ENCODE measurements at regions not wholly inside any gene's neighbourhood (a gene's known extent, or its start where the extent isn't known, plus 50 kb on each side); places are given as distances from the start of the nearest gene placed in this dataset.

DNA sequence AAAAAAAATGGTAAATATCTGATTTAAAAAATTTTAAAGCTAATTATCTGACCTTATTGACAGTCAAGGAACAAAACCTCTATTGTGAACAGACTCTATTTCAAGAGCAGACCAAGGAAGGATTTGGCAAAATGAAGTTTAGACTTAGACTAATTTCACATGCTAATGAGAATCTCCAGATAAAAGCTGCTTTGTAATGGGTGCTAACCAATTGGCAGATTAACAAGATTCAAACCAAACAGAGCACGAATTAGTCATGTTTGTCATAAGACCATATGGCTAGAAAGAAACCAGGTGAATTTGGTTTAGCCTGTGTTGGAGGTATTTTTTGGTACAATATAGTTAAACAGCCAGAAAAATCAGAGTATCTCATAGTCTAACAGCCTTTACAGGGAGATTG is 429.1 kb upstream of the NFE2L3 start:
- DNase-seq: no peak

DNA sequence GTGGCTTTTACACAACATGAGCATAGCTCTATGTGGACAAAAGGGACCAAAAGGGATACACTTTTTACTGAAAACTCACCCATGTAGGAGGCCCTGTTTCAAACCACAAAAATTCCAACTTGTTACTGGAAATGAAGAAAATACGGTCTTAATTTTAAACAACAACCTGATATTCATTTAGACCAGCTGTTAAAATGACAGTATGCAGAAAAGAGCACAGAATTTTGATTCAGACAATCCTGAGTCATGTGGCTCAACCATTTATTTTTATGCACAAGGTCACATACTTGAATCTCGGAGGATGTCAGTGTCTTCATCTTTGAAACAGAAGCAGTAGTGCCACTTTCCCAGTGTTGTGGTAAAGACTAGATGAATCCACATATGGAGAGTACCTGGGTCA is 426.5 kb upstream of the NFE2L3 start:
- DNase-seq: no peak

DNA sequence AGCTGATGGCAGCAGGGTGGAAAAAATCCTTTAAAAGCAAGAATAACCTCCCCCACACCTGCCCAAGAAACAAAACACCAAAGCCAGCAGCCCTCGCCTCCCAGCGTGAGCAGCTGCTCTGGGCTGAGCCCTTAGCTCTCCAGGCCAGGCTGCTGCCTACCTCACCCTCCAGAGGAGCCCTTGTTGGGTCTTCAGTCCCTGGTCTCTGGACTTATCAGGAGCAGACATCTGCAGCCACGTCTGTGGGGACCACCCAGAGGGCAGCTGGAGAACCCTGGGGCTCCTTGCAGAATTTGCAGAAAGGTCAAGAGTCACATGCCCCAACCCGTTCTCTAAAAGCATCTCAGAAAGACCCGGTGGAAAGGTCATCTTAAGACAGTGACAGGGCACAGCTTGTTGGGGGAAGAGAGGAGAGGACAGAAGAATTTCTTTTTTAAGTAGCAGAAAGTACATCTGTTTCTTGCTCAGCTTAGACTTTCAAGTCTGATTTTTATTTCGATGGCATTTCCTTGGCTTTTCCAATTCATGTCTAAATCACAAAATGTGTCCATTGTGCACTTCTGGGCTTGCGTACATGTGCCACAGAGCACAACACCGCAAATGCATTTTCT is 425.7 kb upstream of the NFE2L3 start:
- peak; percentile 89 for DNase-seq

DNA sequence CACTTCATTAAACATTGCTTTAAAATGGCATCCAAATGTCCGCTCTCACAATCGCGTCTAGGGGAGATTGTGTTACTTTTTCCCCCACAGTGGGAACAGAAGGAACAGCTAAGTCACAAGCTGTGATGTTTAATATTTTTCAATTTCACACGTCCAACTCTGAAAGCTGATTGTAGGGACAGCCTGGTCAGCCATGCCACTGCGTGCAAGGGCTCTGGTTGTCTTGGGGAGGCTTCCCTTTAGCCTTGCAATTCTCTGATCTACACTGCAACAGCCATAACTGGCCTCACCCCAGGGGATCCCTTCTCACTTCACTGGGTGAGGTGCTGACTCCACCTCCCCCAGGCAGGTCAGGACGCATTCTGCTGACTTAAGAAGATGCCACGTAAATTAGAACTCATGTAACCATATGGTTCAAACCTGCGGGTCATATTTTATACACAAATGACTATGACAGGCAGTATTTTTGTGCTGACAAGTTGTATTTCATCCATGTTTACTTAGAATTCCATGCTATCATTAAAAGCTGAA is 425.2 kb upstream of the NFE2L3 start:
- peak; percentile 76 for DNase-seq

DNA sequence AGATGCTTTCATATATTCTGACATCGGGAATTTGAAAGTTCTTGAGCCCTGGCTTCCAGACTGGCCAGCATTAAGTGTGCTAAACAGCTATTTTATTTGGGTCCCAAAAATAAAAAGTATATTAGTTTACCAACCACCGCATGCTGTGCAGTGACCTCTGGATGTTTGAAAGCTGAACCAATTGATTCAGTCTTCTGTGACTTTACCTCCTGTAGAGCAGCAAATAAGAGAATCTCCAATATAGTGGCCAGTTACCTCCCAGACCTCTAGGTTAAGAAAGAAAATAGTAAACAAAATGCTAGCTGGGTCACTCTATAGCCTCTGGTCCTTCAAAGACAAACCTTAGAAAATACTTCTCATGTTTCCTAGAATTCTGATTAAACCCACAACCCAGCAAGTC is 424.6 kb upstream of the NFE2L3 start:
- DNase-seq: peak; percentile 16

DNA sequence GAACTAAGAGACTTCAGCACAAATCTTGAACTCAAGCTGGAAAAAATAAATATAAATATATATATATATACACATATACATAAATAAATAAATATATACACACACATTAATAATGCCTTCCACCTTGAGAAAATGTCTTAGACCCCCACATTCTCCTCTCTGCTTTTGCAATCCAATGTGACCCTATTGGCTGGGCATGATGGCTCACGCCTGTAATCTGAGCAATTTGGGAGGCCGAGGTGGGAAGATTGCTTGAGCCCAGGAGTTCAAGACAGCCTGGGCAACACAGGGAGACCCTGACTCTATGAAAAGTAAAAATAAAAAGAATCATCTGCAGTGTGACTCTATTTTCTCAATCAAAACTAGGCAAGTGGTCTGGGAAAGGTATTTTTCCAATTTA is 424.1 kb upstream of the NFE2L3 start:
- DNase-seq: no peak

DNA sequence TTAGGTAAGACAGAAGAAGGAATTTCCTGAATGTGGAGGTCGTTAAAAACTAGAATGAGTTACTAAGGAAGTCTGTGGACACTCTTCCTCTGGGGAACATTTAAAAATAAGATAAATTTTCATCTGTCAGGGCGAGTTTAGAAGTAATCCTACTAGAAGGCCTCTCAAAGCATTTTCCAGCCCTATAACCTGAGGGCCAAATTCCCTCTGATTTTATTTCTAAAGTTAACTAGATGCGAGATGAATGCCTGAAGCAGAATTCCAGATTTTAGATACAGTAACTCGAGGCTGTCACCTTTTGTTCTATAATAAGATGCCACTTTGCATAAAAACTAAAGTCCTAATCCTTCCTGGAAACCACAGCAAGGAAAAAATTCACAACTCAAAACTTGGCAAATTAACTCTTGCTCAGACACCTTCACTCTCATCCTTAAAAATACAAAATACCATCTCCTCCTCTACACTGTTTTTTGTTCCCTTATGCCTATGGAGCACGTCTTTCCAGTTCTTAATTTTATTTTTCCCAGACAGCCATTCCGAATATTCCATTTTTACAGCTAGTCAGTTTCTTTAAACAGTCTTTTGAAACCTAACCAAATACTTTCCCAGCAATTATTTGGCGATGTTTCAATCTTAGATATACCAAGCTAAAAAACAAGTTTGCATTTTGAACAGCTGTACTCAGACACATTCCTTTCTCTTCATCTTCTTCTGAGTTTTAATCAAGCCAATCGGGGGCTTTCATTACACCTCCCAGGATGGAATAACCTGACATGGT is 420.7 kb upstream of the NFE2L3 start:
- no peak for DNase-seq

DNA sequence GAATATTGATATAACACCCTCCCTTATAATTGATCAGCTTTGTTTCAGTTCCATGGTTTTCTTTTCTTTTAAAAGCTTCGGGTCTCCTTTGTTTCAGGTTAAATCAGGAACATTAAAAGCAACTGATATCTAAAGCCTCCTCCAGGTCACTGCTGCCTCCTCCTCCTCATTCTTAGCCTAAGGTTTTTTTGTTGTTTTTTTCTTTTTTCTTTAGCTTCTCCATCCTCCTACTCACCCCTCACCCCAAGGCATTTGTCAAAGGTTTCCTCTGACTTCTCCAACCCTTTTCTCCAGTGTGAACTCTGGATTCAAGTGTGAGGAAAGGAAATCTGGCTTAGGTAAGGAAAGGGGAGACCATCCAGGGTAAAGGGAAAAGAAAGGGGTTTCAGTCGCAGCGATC is 420.2 kb upstream of the NFE2L3 start:
- no peak for DNase-seq

DNA sequence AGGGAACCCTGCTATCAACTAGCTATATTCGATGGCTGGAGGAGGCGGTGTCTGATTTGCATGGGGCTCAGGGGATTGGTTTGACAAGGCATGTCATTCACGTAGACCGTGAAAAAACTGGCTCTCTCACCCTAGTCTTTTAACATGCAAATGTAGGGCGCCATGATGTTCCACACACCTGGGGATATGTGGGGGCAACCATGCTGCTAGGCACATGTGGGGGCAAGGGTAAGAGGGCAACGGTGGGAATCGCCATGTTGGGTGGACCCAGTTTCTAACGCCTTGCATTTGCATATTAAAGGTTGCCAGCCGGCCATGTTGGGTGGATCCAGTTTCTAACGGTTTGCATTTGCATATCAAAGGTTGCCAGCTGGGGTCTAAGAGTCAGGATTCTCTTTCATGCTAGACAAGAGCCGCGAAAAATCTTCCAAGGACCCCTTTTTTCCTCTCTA is 419.2 kb upstream of the NFE2L3 start:
- no peak for DNase-seq

DNA sequence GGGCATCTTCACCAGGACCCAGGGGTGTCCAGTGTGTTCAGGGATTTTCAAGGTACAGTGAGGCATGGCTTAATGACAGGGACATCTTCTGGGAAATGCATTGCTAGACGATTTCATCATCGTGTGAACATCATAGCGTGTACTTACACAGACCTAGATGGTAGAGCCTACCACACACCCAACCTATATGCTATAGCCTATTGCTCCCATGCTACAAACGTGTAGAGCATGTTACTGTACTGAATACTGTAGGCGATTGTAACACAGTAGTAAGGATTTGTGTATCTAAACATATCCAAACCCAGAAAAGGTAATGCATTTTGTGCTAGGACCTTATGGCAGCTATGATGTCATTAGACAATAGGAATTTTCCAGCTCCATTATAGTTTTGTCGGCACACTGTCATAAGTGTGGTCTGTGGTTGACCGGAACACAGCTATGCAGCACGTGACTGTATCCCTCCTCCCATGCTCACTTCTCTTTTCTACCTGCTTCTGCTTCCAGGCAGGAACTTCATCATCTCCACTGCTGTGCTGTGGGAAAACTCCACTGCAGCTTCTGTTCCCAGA is 416.2 kb upstream of the NFE2L3 start:
- no peak for DNase-seq

DNA sequence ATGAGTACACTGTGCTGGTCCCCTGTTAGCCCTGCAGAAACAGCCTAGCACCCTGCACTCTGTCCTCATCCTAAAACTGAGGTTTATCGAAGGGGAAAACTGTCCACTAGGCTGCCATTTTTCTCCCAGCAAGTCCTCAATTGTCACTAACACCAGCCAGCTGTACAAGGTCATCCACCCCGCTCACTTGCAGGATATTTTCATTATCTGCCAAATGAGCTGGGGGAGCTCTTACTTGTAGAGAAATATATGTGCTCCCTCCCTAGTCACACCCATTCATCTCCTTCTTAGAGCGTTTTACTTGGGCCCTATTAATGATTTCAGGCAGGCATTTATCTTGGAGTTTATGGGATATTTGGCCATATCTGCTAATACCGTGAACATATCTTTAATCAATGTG is 413.5 kb upstream of the NFE2L3 start:
- DNase-seq: no peak

DNA sequence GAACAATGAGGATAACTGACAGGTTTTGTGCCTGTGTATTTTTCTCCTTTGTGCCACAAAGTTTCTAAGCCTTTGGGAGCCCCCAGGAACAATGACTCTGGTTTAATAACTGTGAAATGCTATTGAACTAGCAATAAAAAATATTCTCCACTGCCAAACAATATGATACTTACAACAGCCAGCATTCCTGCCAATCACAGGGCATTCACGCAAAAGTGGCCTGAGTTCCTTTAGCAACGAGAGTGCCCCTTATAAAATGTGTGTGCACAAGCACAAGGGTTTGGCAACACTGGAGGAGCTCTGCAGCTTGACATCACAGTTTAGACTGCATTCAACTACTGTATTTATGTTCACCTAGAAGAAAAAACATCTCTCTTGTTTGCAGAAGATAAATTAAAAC is 412.9 kb upstream of the NFE2L3 start:
- no peak for DNase-seq

DNA sequence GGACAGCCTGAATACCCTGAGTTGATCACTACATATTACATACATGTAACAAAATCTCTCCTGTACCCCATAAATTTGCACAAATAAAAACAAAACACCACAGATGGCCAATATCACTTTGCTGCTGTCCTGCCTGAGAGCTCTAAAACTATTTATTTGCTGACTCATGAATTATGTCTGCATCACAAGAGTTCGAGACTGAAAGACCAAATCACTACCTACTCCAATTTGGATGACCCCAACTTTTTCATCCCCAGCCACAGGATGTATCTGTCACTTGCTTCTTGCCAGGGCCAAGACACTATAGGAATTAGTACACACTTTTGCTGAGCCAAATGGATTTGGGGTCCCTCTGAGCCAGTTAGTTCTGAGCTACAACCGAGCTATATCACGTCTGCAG is 409.7 kb upstream of the NFE2L3 start:
- DNase-seq: no peak

DNA sequence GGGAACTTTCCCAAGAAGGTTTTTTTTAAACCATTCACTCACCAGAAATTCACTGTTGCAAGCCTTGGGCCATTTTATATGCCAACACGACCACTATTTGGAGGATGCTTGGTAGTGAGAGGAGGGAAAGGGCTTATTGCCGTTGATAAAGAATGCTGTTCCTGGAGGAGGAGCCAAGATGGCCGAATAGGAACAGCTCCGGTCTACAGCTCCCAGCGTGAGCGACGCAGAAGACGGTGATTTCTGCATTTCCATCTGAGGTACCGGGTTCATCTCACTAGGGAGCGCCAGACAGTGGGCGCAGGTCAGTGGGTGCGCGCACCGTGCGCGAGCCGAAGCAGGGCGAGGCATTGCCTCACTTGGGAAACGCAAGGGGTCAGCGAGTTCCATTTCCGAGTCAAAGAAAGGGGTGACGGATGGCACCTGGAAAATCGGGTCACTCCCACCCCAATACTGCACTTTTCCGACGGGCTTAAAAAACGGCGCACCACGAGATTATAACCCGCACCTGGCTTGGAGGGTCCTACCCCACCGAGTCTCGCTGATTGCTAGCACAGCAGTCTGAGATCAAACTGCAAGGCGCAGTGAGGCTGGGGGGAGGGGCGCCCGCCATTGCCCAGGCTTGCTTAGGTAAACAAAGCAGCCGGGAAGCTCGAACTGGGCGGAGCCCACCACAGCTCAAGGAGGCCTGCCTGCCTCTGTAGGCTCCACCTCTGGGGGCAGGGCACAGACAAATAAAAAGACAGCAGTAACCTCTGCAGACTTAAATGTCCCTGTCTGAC is 408.1 kb upstream of the NFE2L3 start:
- DNase-seq: peak; percentile 45

DNA sequence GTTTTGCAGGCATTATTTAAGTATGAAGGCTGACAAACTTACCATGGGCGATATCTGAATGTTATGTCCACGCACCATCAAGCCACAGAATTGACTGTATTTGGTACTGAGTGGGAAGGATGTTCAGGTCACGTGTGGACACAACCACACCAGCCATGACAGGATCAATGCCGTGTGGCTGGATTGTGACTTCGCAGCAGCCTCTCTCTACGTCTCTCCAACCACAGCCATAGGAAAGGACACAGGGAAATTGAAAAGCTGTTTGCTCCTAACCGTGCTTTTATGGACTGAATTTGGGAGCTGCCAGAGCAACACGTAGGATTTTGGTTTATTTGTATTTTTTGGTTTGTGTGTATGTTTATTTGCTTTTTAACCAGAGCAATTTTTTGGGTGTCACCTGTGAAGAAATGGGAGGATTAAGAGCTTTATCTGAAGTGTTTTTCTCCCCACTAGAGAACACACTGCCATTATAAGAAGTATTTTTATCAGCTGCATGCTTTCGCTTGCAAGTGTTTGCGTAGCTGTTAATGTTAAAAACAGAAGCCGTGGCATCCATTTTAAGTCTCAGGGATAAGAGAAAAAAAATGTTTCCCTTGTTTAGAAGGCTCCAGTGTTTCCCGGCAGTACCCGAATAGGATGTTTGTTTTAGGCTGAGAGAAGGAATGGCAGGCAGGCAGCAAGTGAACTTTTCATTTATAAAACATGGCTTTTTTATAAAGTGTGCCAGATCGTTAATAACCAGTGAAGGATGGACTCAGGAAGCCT is 401.1 kb upstream of the NFE2L3 start:
- no peak for DNase-seq

DNA sequence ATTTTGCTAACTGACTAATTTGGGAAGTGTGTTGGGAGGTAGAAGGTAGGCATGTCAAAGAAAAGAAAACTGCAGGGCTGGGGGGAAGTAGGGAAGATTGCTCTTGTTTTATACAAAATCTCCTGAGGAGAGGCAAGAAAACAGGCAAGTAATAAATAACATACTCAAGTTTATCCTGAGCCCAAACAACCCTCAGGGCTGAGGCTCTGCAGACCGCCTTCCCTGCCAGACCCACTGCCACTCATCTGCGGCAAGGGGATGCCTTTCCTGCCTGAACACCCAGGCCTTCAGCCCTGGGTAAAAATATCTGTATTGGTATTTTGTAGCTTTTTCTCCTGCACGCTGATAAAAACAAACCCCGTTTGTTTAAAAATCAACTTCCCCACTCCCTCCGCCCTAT is 399.8 kb upstream of the NFE2L3 start:
- no peak for DNase-seq

DNA sequence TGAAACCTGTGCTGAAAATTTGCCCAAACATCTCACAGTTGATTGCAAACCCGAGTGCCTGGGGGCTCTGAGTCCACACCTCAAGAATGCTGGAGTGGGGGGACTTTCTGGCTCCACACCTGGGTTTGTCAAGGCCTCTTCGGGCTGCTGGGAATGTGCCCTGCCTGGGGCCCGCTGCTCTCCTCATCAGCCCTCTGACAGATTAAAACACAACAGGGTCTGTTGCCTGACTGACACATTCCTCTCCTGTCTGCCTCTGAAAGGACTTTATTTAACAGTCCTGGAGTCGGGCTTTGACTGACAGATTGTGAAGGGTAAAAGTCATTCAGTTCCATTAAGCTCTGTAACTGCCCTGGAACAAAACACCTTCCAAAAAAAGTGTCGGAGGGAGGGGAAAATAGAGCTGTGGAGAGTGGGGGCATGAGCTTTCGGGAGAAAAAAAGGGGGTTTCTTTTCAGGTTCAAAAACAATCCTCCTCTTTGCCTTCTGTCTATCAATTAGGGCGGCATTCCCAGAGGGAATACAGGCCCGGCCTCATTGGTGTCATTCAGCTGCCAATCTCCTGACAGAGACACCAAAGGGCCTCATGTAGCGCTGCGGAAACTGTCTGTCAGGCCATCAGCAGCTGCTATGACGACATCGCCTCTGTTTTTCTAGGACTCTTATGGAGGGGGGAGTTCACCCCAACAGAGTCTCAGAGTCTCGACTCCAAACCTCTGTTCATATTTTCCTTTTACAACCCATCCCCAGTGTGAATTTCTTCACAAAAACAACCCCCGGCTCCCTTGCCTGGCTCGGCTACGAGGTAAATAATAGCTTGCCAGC is 398.8 kb upstream of the NFE2L3 start:
- no peak for DNase-seq

DNA sequence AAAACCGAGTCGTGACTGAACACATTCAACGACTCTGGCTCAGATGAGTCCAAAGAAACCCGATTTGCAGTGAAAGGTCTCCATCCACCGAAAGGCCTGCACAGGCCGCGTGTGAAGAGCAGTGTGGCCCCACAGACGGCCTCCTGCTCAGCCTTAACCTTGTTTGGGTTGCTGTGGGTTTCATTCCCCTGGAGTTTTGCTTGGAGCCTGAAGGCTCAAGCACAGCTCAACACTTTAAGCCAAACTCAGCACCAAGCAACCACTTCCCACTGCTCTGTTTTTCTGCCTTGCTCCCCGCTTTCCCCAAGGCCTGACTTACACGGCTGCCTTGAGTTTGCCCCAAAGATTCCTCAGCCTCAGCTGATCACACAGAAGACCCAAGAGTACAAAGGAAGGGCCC is 398.2 kb upstream of the NFE2L3 start:
- no peak for DNase-seq

DNA sequence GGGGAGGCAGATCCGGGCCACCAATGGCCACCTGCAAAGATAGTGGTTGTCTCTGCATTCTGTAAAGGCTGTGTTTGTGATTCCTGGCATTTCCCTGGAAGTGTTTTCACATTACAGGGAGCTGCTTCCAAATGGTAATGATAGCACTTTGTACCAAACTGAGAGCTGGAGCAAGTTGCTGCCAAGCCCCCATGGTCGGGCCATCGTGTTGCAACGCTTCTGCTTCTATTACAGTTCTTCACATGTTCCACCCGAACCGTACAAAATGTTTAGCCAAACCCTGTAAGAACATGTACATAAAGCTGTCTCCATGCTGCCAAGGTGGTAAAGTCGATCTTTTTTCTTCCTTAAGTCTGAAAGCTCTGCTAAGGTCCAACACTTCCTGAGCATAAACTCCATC is 397.7 kb upstream of the NFE2L3 start:
- DNase-seq: no peak

DNA sequence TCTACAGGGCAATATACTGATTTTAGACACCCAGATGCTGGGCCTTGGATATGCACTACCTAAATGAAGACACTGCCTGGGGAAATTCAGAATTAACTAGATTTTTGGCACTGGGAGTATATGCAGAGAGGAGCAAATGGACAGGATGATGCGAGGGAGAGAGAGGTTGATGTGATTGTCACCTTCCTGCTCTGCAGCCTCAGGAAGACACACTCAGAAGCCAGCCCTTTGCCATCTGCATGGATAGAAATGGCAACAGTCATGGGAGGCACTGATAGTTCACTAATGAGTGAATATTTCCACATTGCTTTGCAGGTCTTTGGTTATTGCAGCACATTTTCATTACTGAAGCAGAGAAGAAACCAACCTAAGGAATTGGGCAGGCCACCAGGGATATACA is 397.2 kb upstream of the NFE2L3 start:
- DNase-seq: no peak

DNA sequence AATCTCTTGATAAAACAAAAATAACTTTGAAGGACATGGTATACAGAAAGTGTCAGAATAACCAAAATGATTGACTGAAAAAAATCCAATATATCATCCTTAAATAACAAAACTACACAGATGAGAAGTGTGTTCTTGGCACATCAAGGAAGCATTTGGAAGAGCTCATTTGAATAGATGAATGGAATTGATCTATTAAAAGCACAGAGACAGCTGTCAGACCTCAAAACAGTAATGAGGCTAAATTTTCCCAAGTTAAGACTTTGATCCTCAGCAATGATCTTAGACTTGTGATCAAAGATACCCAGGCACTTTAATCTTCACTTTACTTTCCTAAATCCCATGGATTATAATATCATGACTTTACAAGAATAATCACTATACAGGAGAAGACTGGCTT is 395.4 kb upstream of the NFE2L3 start:
- no peak for DNase-seq

DNA sequence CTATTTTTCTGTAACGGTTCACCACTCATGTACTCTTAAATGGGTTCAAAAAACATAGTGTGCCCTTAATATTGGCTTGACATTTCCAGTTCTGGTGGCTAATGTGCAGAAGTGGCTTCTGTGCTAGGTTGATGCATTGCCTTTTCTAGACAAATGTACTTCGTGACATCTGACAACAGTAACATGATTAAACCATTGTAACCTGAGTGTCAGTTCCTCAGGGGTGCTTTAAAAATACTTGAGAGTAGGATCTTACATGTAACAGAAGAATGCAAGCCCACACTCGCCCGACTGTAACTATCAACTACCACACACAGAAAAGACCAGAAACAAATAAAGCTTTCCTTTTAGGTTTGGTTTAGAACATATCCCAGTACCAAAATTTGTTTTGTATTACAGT is 393.4 kb upstream of the NFE2L3 start:
- DNase-seq: peak; percentile 66
